ENCODE measurements at regions not wholly inside any gene's neighbourhood (a gene's known extent, or its start where the extent isn't known, plus 50 kb on each side); places are given as distances from the start of the nearest gene placed in this dataset.

GRCh38 chr15:70341566-70341965, 243.8 kb upstream of the TLE3 start:
- TF ChIP-seq EZH2 (IDR thresholded peaks at IDR 0.05) = no peak
- no peak for TF ChIP-seq EZH2phosphoT487 (IDR thresholded peaks at IDR 0.05)
